ENCODE measurements at regions not wholly inside any gene's neighbourhood (a gene's known extent, or its start where the extent isn't known, plus 50 kb on each side); places are given as distances from the start of the nearest gene placed in this dataset.

GRCh38 chr5:26237489-26237888 lies 800.9 kb downstream of the CDH9 start:
- H3K36me3 ChIP-seq (ENCODE audit: control insufficient read depth in 2 of 2, insufficient read depth in 2 of 2, low read length in 2 of 2): no peaks in the 10 kb centered on the region
- H3K4me3 ChIP-seq (ENCODE audit: low read length in 2 of 2): no peak overlapping the region
- no peaks in the 10 kb centered on the region for H3K9me3 ChIP-seq (ENCODE audit: control insufficient read depth in 2 of 2, low read length in 2 of 2)
- no peak overlapping the region for H3K9ac ChIP-seq (ENCODE audit: low read length in 2 of 2)
- H3K4me1 ChIP-seq (ENCODE audit: control insufficient read depth, insufficient read depth, low read length): no peaks in the 10 kb centered on the region
- no peak overlapping the region for H3K27ac ChIP-seq (ENCODE audit: low read length)
- no peaks in the 10 kb centered on the region for H3K27me3 ChIP-seq (ENCODE audit: control insufficient read depth in 1 of 2, insufficient read depth in 2 of 2, low read length in 2 of 2)

DNA sequence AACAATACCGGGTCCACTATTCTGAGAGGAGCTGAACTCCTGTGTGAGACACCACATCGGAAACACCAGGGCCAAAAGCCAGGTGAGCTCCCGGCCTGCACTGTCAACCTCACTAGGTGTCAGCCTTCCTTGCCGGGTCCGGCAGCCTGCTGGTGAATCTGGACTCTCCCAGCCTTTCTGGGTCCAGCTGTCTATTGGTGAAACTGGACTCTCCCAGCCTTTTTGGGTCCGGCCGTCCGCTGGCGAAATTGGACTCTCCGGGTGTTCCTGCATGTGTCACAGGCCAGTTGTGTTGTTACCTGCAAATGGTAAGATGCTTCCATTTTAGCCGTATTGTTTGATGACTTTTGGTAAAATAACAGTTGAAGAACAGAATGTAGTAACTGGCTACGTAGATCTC lies 801.5 kb downstream of the CDH9 start:
- Histone ChIP-seq H3K9ac (ENCODE audit: low read length in 2 of 2) (no peak overlapping the region), H3K9me3 (ENCODE audit: control insufficient read depth in 2 of 2, low read length in 2 of 2) (no peaks in the 10 kb centered on the region), H3K36me3 (ENCODE audit: control insufficient read depth in 2 of 2, insufficient read depth in 2 of 2, low read length in 2 of 2) (no peaks in the 10 kb centered on the region), H3K4me1 (ENCODE audit: control insufficient read depth, insufficient read depth, low read length) (no peaks in the 10 kb centered on the region), H3K27ac (ENCODE audit: low read length) (no peak overlapping the region), H3K27me3 (ENCODE audit: control insufficient read depth in 1 of 2, insufficient read depth in 2 of 2, low read length in 2 of 2) (no peaks in the 10 kb centered on the region), H3K4me3 (ENCODE audit: low read length in 2 of 2) (no peak overlapping the region)

DNA sequence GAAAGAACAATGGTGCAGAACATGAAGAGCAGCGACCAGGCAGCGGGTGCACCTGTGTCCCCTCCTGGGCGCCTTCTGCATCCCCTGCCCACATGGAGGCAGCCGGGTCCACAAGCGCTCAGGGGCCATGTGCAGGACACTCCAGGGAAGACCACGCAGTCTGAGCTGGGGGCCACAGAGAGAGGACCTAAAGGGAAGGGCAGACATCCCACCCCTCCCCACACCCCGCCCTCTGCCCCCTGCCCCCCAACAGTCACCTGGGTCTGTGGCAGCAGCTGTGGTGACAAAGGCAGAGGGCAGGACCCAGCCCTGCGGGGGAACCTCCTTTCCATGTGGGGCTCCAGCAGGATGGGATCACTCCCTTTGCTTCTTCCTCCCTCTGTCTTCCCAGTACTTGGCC lies 805.7 kb downstream of the CDH9 start:
- Histone ChIP-seq H3K4me3 (ENCODE audit: low read length in 2 of 2) (no peak overlapping the region), H3K9me3 (ENCODE audit: control insufficient read depth in 2 of 2, low read length in 2 of 2) (peaks cover 0 to 4% of the 10 kb centered on the region in 2 donors), H3K36me3 (ENCODE audit: control insufficient read depth in 2 of 2, insufficient read depth in 2 of 2, low read length in 2 of 2) (no peaks in the 10 kb centered on the region), H3K27me3 (ENCODE audit: control insufficient read depth in 1 of 2, insufficient read depth in 2 of 2, low read length in 2 of 2) (no peaks in the 10 kb centered on the region), H3K9ac (ENCODE audit: low read length in 2 of 2) (no peak overlapping the region), H3K27ac (ENCODE audit: low read length) (no peak overlapping the region), H3K4me1 (ENCODE audit: control insufficient read depth, insufficient read depth, low read length) (no peaks in the 10 kb centered on the region)

DNA sequence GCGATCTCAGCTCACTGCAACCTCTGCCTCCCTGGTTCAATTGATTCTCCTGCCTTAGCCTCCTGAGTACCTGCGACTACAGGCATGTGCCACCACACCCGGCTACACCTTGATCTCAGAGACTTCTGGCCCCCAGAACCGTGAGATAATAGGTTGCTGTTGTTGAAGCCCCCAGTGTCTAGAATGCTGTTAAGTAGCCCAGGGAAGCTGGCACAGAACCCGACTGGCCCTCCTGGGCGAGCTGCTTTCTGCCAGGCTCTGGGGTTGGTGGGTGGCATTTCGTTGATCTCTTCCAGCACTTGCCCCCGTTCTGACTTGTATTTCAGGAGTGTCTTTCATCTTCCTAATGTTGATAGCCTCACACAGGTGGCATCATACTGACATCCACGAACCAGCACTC lies 807.1 kb downstream of the CDH9 start:
- no peak overlapping the region for H3K4me3 ChIP-seq (ENCODE audit: low read length in 2 of 2)
- no peak overlapping the region for H3K9ac ChIP-seq (ENCODE audit: low read length in 2 of 2)
- no peaks in the 10 kb centered on the region for H3K36me3 ChIP-seq (ENCODE audit: control insufficient read depth in 2 of 2, insufficient read depth in 2 of 2, low read length in 2 of 2)
- H3K27me3 ChIP-seq (ENCODE audit: control insufficient read depth in 1 of 2, insufficient read depth in 2 of 2, low read length in 2 of 2): no peaks in the 10 kb centered on the region
- peaks cover 0 to 4% of the 10 kb centered on the region in 2 donors for H3K9me3 ChIP-seq (ENCODE audit: control insufficient read depth in 2 of 2, low read length in 2 of 2)
- no peak overlapping the region for H3K27ac ChIP-seq (ENCODE audit: low read length)
- H3K4me1 ChIP-seq (ENCODE audit: control insufficient read depth, insufficient read depth, low read length): no peaks in the 10 kb centered on the region

GRCh38 chr5:26229848-26230247 lies 808.5 kb downstream of the CDH9 start:
- no peaks in the 10 kb centered on the region for H3K36me3 ChIP-seq (ENCODE audit: control insufficient read depth in 2 of 2, insufficient read depth in 2 of 2, low read length in 2 of 2)
- no peaks in the 10 kb centered on the region for H3K27me3 ChIP-seq (ENCODE audit: control insufficient read depth in 1 of 2, insufficient read depth in 2 of 2, low read length in 2 of 2)
- peaks cover 0 to 4% of the 10 kb centered on the region in 2 donors for H3K9me3 ChIP-seq (ENCODE audit: control insufficient read depth in 2 of 2, low read length in 2 of 2)
- H3K4me3 ChIP-seq (ENCODE audit: low read length in 2 of 2): no peak overlapping the region
- H3K9ac ChIP-seq (ENCODE audit: low read length in 2 of 2): no peak overlapping the region
- H3K27ac ChIP-seq (ENCODE audit: low read length): no peak overlapping the region
- no peaks in the 10 kb centered on the region for H3K4me1 ChIP-seq (ENCODE audit: control insufficient read depth, insufficient read depth, low read length)

DNA sequence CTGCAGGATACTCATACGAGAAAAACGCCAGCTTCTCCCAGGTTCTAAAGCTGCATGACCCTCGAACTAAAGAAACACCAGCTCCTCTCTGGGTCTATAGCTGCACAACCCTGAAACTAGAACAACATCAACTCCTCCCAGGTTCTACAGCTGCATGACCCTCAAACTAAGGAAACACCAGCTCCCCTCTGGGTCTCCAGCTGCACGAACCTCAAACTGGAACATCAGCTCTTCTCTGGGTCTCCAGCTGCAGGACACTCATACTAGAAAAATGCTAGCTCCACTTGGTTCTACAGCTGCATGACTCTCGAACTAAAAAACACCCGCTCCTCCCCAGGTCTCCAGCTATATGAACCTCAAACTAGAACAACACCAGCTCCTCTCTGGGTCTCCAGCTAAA lies 811.1 kb downstream of the CDH9 start:
- no peaks in the 10 kb centered on the region for H3K36me3 ChIP-seq (ENCODE audit: control insufficient read depth in 2 of 2, insufficient read depth in 2 of 2, low read length in 2 of 2)
- no peaks in the 10 kb centered on the region for H3K4me1 ChIP-seq (ENCODE audit: control insufficient read depth, insufficient read depth, low read length)
- no peak overlapping the region for H3K4me3 ChIP-seq (ENCODE audit: low read length in 2 of 2)
- H3K27me3 ChIP-seq (ENCODE audit: control insufficient read depth in 1 of 2, insufficient read depth in 2 of 2, low read length in 2 of 2): no peaks in the 10 kb centered on the region
- no peak overlapping the region for H3K27ac ChIP-seq (ENCODE audit: low read length)
- no peak overlapping the region for H3K9ac ChIP-seq (ENCODE audit: low read length in 2 of 2)
- H3K9me3 ChIP-seq (ENCODE audit: control insufficient read depth in 2 of 2, low read length in 2 of 2): peaks cover 0 to 4% of the 10 kb centered on the region in 2 donors

DNA sequence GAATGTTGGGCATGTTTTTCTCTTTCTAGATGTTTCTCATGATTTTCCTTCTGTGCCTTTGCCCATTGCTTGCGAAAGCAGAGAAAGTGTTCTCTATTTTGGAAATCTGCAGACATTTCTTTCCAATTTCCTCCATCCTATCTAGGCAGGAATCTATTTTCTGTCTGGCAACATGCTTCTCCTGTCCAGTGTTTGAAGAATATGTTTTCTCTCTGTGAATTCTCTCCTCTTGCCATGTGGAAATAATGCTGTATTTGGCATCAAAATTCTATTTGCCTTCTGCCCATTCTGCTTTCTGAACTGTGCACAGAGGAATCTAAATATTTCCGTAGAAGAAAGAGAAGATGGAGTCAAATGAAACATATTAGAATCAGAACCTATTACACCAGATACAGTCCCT lies 833.3 kb downstream of the CDH9 start:
- H3K9ac ChIP-seq (ENCODE audit: low read length in 2 of 2): no peak overlapping the region
- H3K27ac ChIP-seq (ENCODE audit: low read length): no peak overlapping the region
- no peaks in the 10 kb centered on the region for H3K36me3 ChIP-seq (ENCODE audit: control insufficient read depth in 2 of 2, insufficient read depth in 2 of 2, low read length in 2 of 2)

DNA sequence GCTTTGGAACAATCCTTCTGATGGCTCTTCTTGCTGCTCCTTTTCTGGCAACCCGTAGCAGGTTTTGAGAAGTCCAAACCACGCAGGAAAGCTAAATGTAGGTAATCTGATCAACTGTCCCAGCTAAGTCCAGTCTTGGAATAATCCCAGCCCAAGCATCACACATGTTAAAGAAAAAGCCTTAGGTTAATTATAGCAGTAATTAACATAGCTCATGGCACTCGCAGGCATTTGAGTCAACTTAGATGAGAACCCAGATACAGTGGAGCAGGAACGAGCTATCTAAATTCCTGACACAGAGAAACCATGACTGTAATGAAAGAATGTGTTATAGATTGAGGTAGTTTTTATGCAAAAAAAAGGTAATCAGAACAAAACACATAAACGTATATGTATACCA lies 844.8 kb downstream of the CDH9 start:
- H3K9me3 ChIP-seq (ENCODE audit: control insufficient read depth in 2 of 2, low read length in 2 of 2): no peaks in the 10 kb centered on the region
- no peak overlapping the region for H3K9ac ChIP-seq (ENCODE audit: low read length in 2 of 2)
- H3K27ac ChIP-seq (ENCODE audit: low read length): no peak overlapping the region
- no peaks in the 10 kb centered on the region for H3K4me1 ChIP-seq (ENCODE audit: control insufficient read depth, insufficient read depth, low read length)
- no peaks in the 10 kb centered on the region for H3K36me3 ChIP-seq (ENCODE audit: control insufficient read depth in 2 of 2, insufficient read depth in 2 of 2, low read length in 2 of 2)
- H3K27me3 ChIP-seq (ENCODE audit: control insufficient read depth in 1 of 2, insufficient read depth in 2 of 2, low read length in 2 of 2): no peaks in the 10 kb centered on the region
- no peak overlapping the region for H3K4me3 ChIP-seq (ENCODE audit: low read length in 2 of 2)

More for the DNA sequence above, 833.3 kb downstream of the CDH9 start:
- Histone ChIP-seq H3K27me3 (ENCODE audit: control insufficient read depth in 1 of 2, insufficient read depth in 2 of 2, low read length in 2 of 2) (no peaks in the 10 kb centered on the region), H3K4me1 (ENCODE audit: control insufficient read depth, insufficient read depth, low read length) (no peaks in the 10 kb centered on the region), H3K4me3 (ENCODE audit: low read length in 2 of 2) (no peak overlapping the region), H3K9me3 (ENCODE audit: control insufficient read depth in 2 of 2, low read length in 2 of 2) (no peaks in the 10 kb centered on the region)

- H3K9ac ChIP-seq (ENCODE audit: low read length in 2 of 2): no peak overlapping the region
These were observed 845.9 kb downstream of the CDH9 start for GRCh38 chr5:26192486-26192885.

GRCh38 chr5:26181582-26181981 lies 856.8 kb downstream of the CDH9 start:
- Histone ChIP-seq H3K27ac (ENCODE audit: low read length) (no peak overlapping the region), H3K9ac (ENCODE audit: low read length in 2 of 2) (no peak overlapping the region), H3K36me3 (ENCODE audit: control insufficient read depth in 2 of 2, insufficient read depth in 2 of 2, low read length in 2 of 2) (no peaks in the 10 kb centered on the region), H3K4me3 (ENCODE audit: low read length in 2 of 2) (no peak overlapping the region), H3K4me1 (ENCODE audit: control insufficient read depth, insufficient read depth, low read length) (no peaks in the 10 kb centered on the region), H3K9me3 (ENCODE audit: control insufficient read depth in 2 of 2, low read length in 2 of 2) (no peaks in the 10 kb centered on the region), H3K27me3 (ENCODE audit: control insufficient read depth in 1 of 2, insufficient read depth in 2 of 2, low read length in 2 of 2) (no peaks in the 10 kb centered on the region)

More at GRCh38 chr5:26192486-26192885, 845.9 kb downstream of the CDH9 start:
- no peak overlapping the region for H3K4me3 ChIP-seq (ENCODE audit: low read length in 2 of 2)
- H3K36me3 ChIP-seq (ENCODE audit: control insufficient read depth in 2 of 2, insufficient read depth in 2 of 2, low read length in 2 of 2): no peaks in the 10 kb centered on the region
- H3K27ac ChIP-seq (ENCODE audit: low read length): no peak overlapping the region
- H3K27me3 ChIP-seq (ENCODE audit: control insufficient read depth in 1 of 2, insufficient read depth in 2 of 2, low read length in 2 of 2): no peaks in the 10 kb centered on the region
- H3K4me1 ChIP-seq (ENCODE audit: control insufficient read depth, insufficient read depth, low read length): no peaks in the 10 kb centered on the region
- no peaks in the 10 kb centered on the region for H3K9me3 ChIP-seq (ENCODE audit: control insufficient read depth in 2 of 2, low read length in 2 of 2)

DNA sequence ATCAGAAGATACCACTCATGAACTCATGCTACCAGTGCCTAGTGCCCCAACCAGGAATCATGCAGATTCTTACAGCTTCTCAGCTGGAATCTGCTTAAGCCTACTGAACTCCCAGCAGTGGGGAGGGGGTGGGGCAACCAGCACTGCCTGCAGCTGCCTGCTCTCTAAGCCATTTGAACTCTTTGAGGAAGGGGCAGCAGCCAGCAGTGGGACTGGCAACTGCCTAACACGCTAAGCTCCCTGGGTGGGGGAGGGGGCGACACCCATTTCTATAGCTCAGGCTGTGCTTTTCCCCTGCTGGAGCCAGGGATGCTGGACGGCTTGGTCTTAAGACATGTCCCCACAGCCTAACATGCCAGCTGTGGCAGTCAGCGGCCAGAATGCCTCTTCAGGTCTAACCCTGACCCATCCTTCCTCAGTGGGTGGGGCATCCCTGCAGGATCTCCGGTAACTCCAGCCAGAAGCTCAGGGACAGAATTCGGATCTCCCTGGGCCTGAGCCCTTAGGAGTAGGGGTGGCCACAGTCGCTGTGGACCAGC lies 889.7 kb downstream of the CDH9 start:
- H3K4me3 ChIP-seq (ENCODE audit: low read length in 2 of 2): no peak overlapping the region
- H3K27me3 ChIP-seq (ENCODE audit: control insufficient read depth in 1 of 2, insufficient read depth in 2 of 2, low read length in 2 of 2): no peaks in the 10 kb centered on the region

More for the DNA sequence above, 889.7 kb downstream of the CDH9 start:
- Histone ChIP-seq H3K27ac (ENCODE audit: low read length) (no peak overlapping the region), H3K36me3 (ENCODE audit: control insufficient read depth in 2 of 2, insufficient read depth in 2 of 2, low read length in 2 of 2) (no peaks in the 10 kb centered on the region), H3K4me1 (ENCODE audit: control insufficient read depth, insufficient read depth, low read length) (no peaks in the 10 kb centered on the region), H3K9ac (ENCODE audit: low read length in 2 of 2) (no peak overlapping the region), H3K9me3 (ENCODE audit: control insufficient read depth in 2 of 2, low read length in 2 of 2) (peaks cover 0 to 5% of the 10 kb centered on the region in 2 donors)

Data from stomach smooth muscle (tissue), 2 donors.